ENCODE measurements at regions not wholly inside any gene's neighbourhood (a gene's known extent, or its start where the extent isn't known, plus 50 kb on each side); places are given as distances from the start of the nearest gene placed in this dataset.

DNA sequence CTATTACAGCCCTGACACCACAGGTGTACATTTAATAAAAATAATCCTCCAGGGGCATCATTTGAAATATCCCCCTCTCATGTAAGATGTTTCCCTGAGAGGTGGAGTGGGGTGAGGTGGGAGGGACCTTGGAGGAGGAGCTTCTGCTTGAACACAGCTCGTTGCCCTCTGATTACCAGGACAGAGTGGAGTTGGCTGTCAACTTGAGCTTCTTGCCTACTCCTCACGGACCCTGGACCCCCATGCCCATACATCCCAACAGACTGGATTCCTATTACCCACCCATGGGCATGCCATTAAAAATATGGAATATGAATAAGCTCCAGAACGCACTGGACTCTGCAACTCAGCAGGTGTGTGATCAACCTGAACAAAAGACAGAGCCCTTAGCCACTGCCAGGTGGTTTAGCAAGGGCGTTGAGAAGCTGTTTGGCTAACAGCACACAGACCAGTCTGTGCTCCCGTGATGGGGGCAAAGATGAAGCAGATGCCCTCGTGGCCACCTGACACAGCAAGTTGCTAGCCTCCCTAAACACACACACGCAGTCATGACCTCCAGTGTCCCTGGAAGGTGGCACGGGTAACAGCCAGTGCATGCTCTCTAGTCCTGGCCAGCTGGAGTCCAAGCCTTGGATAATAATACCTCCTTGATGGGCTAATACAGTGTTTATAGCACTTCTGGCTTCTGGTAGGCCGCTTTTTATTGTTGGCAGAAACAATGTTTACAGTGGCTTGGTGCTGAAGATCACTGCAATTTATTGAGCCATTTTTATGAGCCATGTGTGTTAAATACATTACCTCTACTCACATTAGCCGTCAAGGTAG lies 155.0 kb downstream of the TOMM20 start:
- DNase-seq (ENCODE audit: low read depth), result no peak

DNA sequence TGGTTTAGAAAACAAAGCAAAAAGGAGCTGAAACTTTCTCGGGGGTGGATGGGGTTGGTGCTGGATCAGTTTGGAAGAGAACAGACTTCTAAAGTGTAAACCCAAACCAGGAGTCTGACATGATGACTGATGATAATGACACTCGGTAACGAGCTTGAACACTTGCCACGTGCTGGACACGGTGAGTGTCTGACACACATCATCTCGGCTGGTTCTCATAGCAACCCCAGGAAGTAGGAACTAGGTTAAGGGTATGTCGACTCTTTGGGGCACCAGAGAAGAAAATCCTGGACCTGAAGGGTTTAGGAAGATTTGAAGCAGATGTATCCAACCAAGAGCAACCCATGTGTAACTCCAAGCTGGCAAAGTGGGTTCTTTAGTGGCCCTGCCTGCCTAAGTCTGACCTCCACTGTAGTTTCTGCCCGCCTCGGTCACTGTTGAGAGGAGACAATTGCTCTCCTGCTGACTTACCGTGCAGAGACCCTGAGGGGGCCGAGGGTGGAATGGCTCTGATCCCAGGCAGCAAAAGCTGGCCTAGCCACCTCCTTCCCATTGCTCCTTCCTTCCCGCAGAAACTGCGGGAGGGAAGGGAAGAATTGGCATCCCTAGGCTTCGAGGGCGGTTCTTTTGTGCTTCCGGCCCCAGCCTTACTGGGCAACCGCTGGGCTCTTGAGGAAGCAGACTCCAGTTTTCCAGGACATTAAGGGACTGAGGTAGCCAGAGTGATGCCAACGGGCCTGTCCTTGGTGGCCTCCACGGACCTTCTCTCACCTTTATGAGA lies 156.0 kb downstream of the TOMM20 start:
- DNase-seq (ENCODE audit: low read depth), result no peak

DNA sequence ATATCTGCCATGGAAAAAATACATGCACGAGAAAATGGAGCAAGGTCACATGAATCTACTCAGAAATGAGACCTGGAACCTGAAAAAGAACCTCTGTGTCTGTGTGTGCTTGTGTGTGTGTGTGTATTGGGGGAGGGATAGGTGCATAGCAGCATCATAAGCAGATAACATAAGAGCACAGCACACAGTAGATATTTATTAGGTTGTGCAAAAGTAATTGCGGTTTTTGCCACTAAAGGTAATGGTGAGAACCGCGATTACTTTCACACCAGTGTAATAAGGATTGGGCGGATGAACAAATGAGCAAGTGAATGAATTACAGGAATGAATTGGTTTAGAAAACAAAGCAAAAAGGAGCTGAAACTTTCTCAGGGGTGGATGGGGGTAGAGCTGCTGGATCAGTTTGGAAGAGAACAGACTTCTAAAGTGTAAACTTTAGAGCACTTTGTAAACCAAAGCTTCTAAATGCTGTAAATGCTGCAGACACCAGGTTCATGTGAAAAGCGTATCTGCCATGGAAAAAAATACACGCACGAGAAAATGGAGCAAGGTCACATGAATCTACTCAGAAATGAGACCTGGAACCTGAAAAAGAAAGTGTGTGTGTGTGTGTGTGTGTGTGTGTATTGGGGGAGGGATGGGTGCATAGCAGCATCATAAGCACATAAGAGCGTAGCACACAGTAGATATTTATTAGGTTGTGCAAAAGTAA lies 156.9 kb downstream of the TOMM20 start:
- no peak for DNase-seq (ENCODE audit: low read depth)

DNA sequence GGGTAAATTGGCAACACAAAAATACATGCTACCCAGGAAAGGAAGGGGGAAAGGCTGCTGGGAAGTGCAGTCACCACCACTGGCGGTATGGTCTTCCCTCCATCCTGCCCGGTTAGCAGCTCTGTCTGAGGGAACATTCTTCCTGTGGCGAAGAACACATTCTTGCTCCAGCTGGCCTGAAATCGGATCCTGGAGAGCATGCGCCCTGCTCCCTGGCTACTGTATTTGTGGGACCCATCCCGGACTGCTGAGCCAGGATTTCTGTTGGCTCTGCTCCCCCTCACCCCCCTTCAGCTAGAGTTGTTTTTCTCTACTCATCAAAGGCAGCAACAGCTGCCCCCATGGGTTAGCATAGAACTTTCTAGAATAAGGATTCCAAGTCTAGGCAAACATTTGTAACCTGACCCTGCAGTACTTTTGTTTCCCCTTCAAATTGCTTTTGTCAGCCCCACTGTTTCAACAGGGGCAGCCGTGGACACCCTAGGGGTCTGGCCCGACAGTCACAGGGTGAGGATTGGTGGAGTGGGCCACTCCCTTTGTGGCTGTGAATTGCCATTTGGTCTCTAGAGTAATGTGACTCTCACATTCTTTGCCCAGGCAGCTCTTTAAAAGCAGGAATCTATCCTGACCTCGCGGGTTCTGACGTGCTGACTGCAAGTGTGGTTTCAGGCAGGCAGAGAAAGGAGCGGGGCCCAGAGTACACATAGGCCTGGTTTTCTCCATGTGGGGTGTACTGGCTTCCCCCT lies 157.7 kb downstream of the TOMM20 start:
- DNase-seq (ENCODE audit: low read depth), result no peak

DNA sequence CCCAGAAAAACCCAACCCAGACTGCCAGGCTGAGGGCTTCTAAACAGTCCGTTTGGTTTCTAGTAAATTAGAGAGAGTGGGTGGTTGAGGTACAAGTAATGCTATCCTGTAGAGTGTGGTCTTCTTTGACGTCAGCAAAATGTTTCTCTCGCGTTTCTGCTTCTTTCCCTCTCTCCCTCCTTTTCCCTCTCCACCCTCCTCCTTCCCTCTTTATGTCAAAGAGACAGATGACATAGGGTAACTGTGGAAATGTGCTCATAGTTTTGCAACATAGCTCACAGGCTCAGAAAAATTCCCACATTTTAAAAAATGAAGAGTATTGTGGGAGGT lies 158.3 kb downstream of the TOMM20 start:
- DNase-seq (ENCODE audit: low read depth), result no peak

DNA sequence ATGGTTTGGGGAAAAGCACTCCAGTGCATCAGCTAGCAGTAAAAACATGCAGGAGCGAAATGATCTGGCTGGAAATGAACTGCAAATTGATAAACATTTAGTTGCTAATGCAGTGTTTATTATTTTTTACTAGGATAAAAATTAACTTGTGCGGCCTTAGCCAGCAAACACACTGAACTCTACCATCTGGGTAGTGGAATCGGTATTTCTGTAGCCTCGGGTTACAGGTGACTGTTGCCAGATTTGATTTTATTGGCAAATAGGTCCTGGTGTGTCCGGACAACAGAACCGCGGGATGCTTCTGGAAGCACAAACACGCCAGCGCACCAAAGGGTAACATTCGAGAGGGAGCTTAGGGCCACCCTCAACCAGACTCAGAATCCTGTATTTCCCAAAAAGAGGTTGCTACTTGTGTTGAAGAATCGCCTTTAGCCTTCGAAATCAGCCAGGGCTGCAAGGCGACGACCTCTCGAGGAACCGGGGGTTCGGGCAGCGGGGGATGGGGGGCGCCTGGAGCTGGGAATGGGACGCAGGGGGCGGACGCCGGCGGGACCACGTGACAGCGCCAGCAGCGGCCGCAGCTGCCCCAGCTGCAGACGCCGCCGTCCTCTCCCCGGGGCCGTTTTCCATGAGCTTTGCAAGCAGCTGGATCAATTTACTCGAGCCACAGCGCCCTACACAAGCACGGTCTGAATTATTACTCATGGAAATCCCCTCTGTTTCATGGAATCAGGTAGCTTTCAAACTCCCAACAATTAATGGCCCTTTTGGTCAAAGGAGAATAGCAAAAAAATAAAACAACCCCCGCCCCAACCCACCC lies 158.8 kb downstream of the TOMM20 start:
- no peak for DNase-seq (ENCODE audit: low read depth)

DNA sequence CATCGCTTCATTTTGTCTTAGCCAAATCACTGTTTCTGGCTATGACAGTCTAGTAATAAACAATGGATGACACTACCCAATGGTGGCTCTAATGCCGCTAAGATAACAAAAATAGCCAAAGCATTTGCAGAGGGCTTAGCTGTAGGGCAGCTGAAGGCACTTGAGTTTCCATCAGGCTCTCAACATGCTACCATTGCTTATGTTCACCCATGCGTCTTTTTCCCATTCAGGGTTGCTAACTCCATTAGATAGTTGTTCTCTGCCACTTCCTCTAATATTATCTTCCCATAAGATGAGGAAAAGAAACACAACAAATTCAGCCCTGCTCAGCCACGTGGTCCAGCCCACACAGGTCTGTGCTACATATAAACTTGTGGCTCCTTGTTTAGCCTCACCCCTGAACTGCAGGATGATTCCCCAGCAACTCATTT lies 159.6 kb downstream of the TOMM20 start:
- DNase-seq (ENCODE audit: low read depth), result no peak

DNA sequence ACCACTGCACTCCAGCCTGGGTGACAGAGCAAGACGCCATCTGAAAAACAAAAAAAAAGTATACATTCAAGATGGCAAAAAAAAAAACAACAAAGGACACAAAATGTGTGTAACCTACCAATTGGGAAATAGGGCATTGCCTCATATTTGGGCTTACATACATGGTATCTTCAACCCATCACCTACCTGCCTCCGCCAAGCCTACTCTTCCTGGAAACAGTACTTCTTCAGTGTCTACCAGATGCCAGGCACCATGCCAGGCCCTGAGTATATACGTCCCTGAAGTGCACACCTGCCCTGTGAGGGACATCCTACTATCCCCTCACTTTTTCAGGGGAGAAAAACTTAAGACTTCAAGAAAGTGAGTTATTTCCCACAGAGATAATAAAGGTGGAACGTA lies 160.2 kb downstream of the TOMM20 start:
- no peak for DNase-seq (ENCODE audit: low read depth)

DNA sequence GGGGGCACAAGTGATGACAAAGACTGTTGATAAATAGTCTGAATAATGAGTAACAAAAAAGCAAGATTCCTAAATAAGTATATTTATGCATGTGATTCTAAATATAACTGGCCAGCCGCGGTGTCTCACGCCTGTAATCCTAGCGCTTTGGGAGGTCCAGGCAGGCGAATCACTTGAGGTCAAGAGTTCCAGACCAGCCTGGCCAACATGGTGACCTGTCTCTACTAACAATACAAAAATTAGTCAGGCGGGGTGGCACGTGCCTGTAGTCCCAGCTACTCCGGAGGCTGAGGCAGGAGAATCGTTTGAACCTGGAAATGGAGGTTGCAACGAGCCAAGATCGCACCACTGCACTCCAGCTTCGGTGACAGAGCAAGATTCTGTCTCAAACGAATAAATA lies 161.5 kb downstream of the TOMM20 start:
- DNase-seq (ENCODE audit: low read depth), result no peak

DNA sequence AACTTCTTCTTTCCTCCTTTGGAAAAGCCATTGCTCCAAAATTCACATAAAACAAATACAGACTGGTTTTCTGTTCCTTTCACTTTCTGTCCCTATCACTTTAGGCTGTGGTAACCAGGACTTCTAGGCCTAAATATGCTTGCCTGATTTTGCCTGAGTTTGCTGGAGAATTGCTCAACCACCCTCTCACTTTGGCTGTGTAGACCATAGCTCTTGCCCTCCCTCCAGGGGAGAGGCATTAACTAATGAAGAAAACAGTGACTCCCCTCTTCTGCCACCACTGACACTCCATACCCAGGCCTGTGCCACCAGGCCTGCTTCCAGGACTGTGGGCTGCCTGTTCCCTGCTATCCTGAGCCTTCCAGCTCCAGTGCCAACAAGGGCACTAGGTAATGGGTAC lies 163.5 kb downstream of the TOMM20 start:
- no peak for DNase-seq (ENCODE audit: low read depth)

DNA sequence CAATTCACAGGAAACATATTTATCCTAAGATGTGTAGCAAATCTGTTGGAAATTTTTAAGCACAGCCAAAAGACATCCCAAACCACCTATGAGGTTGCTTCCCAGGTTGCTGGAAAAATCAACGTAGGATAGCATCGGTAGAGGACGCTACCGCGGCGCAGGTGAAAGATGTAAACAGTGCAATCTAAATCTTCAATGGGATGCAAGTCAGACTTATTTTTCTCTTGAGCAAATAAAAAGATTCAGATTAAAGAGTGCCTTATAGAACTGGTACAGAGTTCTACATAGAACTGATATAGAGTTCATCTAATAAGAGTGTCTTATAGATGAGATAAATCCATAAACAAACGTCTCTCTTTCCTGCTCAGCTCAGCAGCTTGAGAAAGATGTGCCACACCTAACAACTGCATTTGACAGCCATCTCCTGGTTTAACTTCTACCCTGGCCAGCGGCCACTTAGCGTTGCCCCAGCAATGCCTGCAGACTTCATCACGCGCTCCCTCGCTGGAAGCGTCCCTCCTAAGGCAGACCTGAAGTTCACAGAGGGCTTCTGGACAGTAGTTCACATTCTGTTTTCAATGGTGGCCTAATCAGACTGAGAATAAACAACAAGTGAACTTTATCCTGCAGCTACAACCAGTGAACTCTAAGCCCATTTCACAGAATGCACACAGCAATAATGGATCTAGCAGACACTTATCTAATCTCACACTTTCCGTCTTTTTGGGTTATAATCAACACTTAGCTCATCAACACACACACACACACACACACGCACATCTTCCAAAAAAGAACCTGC lies 164.5 kb downstream of the TOMM20 start:
- DNase-seq (ENCODE audit: low read depth), result no peak

DNA sequence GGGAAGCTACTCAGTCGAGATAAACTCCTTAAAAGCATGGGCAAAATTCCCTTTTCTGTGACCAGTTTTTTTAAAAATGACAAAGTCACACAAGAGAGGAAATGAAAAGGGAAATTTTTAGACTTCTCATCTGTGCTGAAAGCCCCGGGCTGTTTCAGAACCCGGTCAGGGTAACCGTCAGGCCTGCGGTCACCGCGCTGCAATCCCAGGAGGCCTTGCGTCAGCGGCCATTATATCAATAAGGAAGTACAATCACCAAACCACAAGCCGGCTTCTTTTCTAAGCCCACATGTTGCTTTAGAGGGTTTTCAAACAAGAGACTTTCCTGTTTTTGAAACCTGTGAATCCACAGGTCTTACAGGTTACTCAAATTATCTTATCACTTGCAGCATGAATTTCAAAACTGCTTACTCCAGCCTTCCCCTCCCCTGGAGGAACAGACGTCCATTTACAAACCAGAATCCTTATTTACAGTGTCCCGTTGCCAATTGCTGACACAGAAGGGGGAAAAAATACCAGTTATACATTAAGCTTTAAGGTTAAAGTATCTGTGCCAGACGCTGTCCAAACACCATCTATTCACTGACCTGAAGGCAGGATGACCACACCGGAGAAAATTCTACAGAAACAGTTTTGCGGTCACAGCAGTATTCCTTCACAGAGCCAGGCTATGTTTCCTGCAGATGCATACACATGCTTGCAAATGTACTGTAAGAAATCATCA lies 165.3 kb downstream of the TOMM20 start:
- peak; percentile 80 for DNase-seq (ENCODE audit: low read depth)

DNA sequence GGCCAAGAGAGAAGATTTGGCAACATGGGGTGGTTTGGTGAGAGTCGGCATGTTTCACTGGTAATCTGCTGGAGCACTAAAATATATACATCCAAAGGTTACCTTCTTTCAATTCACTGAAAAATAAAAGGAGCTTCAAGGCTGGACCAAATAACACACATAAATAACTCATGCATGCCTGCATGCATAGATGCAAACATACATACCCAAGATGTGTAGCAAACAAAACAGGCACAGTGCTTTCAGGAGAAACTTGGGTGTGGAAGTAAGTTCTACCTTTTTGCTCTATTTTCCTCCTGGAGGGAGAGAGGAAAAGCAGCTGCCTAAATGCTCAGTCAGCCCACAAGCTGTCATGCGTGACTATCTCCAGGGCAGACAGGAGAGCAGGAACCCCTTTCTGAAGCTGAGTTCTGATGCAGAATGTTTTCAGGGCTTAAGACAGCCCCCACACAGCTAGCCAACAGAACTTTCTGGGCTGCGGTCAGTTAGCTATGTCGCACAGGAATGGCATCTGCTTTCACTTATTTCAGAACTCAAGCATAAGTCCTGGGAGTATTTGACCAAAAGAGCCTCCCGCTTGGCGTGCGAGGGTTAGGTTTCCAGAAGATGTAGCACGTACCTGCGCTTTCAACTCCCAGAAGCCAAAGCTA lies 166.2 kb downstream of the TOMM20 start:
- DNase-seq (ENCODE audit: low read depth), result no peak

DNA sequence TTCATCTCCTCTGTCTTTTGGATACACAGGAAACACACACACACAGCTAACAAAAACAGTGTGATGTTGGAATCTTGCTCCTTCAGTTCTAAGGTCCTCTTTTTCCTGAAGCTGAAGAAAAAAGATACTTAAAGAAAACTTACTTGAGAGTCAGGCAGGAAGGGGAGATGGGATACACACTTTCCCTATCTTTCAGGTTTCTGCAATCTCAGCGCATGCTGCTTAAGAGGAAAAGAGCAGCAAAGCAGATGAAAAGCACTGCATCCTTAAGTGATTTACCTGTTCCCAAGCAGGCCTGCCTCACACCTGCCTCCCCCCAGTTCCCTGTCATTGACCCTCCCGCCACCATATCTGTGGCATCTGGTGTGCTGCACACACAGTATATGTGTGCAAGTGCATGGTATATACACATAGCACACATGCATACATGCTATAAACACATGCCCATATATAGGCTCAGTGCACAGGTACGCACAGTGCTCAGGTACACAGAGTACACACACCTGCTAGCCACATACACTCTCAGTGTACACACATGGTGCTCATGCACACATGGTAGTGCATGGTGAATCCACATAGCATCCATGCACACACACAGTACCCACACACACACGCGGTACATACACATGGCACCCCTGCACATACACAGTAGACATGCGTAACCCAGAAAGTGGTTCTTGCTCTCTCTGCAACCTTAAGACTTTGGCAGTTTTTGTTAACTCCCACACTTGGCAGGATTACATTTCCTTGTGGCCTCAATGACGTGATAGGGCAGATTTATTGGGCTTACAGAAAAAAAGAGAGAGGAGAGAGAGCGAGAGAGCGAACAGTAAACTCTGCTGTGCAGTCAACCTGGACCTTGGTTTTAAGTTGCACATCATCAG lies 166.9 kb downstream of the TOMM20 start:
- no peak for DNase-seq (ENCODE audit: low read depth)

DNA sequence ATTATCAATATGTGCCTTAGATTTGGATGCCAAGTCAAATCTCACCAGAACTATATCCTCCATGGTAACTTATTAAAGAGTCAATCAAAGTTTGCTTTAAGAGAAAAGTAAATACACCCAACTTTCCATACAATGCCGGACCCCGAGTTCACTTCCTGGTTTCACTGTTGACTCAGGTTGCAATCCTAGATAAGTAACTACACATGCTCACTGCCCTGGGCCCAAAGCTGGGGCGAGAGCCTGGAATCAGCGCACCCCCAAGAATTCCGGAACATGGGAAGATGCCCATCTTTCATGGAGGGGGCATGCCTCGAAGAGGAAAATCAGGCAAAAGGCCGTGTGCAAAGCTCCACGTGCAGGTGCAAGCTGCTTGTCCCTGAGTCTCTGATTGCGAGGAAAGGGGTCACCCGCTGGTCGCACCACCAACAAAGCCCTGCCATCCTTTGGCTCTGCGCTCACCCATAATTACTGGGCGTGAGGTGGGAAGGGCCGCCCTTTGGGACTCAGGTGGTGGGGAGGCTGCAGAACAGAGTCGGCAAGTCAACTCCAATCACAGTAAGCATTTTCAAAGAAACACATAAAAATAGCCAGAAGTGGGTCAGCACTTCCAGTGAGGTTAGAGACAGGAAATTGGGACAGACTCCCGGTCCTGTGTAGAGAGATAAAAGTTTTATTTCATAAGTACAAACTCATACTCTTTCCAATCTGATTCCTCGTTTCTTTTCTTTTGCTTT lies 167.7 kb downstream of the TOMM20 start:
- no peak for DNase-seq (ENCODE audit: low read depth)

DNA sequence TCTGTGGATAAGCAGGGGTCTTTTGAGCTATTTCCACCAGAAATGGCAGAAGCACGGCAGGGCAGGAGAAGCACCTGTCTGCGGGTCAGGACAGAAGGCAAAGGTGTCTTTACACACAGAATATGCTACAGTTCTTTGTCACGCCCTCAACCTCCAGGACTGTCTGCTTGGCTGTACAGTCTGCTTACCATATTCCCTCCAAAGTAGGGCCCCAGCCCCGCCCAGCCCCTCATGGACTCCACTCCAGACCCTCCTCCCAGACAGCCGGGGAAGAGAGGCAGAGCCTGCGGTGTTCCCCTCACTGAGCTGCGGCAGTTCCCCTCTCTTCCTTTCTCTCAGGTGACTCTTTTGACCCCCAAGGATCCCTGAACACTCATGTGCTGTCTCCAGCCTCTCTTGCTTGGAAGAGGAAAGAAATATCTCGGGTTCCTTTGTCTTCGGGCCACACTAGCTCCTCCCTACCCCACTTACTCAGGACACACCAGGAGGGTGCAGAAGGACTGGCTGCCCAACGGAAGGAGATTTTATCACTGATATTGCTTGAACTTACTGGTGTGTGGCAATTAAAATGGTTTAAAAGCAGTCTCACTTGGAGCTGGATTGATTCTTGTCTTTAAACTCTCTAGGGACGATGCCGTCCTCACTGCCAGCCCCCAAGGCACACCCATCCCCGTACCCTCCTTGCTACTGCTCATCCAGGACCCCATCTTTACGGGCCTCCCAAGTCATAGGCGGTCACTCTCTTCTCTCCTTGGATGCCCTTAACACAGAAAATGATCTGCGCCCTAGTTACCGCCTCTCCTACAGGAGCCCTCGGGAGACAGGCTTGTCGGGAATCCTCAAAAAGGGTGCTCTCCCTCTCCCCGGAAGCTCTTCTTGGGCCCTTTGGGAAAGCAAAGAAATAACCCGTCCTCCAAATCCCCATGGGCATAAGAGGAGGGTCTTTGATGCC lies 169.7 kb downstream of the TOMM20 start:
- no peak for DNase-seq (ENCODE audit: low read depth)

Data from stimulated activated CD4-positive, alpha-beta T cell treated with anti-CD3 and anti-CD28 coated beads, Interleukin-2, amount 100 ng/mL, for 4 hours (primary cell).